HG02973 (cell line): ENCODE measurements at regions not wholly inside any gene's neighbourhood (a gene's known extent, or its start where the extent isn't known, plus 50 kb on each side); places are given as distances from the start of the nearest gene placed in this dataset.

ENCODE experiments used
- ATAC-seq: cut with Tn5 transposase; IDR thresholded peaks from one replicate; pipeline ENCODE4 v1.9.1; 2021; ENCODE audit warnings: moderate library complexity; ENCODE audit not compliant: unreplicated experiment

DNA sequence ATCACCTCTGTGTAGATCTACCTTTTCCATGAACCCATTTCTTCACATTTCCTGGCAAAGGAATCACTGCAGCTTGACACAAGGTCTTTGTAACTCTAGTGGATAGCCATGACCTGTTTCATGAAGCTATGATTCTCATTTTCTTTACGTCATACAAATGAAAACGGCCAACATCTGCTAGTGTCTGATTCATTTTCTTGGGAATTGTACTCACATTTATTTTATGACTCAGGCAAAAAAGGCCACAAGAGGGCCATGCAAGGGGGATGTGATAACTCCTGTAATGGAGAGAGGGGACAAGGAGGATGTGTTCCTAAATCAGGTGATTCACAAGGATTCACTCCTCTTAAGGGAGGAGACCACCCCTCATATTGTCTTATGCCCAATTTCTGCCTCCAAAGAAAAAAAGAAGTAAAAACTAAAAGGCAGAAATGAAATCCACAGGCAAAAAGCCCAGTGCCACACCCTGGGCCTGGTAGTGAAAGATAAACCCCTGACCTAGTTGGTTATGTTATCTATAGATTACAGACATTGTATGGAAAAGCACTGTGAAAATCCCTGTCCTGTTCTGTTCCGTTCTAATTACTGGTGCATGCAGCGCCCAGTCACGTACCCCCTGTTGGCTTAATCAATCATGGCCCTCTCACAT lies 249.9 kb downstream of the IPMK start:
- no peak for ATAC-seq

DNA sequence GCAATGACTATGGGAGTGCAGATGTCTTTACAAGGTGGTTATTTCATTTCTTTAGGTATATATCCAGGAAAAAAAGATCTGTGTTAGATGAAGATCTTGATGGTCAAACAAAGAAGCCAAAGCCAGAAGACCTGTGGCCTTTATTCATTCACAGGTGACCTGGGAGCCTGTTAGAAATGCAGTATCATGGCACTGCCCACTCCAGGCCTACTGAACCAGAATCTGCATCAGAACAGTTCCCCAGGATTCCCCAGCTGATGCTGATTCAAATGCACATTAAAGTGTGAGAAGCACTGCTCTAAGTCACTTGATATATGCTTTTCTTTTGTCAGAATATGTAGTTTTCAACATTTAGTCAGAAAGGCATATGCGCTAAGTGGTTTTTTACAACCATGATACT lies 251.1 kb downstream of the IPMK start:
- ATAC-seq, result no peak

DNA sequence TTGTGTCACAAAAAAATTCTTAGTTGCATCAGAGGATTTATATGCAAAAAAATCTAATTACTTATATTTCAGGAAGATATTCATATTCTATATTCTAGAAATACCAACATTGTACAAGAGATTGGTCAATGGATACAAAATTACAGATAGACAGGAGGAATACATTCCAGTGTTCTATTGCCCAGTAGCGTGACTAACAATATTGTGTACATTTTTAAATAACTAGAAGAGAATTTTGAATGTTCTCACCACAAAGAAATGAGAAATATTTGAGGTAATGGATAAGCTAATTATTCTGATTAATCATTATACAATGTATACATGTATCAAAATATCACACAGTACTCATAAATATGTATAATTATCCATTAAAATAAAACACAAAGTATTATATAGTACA lies 253.3 kb downstream of the IPMK start:
- no peak for ATAC-seq

DNA sequence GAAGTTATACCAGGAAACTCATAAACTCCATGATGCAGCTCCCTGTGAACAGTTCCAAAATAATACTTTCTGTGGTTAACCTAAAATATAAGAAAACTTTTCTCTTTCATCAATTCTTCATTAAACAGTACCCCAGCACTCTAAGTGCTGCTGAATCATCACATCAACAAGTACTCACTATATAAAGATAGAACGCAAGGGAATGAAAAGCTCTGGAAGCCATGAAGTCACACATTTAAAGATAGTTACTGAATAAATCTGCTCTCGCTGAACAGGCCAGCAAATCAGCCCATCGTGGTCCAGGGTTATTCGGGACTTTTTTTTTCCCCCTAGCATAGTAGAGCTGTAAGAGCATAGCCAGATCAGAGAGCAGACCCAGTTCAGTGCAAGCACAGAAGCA lies 254.3 kb downstream of the IPMK start:
- no peak for ATAC-seq

DNA sequence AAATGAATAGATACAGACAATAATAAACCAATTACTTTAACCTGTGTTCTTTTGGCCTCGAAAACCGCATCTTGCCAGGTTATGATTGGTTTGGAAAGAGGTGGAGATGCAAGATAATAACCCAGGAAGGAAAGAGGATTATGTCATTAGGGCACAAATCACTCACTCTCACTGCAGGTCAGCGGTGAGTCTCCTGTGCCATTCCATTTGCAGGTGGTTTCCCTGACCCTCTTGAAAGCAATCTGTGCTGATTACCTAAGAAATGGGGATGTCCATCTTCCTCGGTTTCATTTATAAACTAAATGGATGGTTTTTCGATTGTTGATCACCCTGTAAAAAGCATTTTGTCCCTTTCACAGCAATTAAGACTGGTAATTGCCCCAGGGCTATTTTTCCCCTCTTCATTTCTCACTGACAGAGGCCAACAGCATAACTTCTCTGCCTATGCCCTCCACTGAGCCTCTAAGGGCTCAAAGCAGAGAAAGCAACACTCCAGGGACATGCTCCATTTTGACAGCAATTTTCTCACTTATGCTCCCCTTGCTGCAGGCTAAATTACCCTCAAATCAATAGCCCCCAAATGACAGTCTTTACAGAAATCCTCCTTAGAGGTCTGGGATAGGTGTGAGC lies 257.5 kb downstream of the IPMK start:
- ATAC-seq, result no peak

DNA sequence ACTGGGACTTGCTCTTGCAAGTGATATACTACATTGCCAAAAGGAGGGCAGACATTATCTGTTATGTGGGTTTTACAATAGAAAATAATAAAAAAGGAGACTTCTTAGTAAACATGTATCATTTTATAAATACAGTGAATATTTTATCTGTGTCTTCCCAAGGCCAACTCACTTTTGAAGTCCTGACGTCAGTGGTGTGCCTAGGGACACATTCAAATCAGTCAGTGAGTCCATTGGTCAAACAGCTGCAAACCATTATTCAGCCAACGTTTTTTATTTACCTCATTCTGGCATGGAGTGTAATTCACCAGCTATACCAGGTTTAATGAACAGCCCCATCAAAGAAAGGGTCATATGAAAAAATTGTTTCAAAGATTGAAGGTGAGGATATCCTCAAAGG lies 263.7 kb downstream of the IPMK start:
- no peak for ATAC-seq

DNA sequence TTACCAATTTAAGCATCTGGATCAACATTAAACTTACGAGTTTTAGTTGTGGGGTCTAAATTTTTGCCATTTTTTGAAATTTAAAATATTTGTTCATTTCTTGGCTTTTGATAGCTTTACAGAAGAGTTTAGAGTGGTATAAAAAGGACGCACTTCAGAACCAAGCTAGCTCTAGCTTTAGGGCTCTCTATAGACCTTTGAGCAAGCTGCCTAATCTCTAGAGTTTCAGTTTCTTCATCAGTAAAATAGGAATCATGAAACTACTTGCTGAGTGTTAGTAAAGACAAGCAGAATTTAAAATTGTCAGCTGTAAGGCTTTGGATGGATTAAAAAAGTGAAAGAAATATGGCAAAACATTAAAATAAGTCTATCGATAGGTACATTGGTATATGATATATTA lies 266.5 kb downstream of the IPMK start:
- ATAC-seq, result no peak

DNA sequence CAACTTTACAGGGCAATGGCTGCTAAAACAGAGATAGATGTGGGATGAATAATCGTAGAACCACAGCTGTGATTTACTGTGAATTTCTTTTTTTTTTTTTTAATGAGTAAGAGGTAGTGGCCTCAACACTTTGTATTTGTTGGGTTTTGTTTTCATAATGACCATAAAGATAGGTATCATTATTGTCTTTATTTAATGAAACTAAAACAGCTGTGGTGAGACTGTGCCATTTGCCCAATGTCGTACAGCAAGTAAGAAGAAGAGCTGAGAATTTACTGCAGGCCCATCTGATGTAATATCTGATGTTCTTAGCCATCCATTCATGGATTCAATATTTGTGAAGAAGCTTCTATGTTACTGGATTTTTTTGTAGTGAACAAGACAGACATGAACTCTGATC lies 271.2 kb downstream of the IPMK start:
- no peak for ATAC-seq

DNA sequence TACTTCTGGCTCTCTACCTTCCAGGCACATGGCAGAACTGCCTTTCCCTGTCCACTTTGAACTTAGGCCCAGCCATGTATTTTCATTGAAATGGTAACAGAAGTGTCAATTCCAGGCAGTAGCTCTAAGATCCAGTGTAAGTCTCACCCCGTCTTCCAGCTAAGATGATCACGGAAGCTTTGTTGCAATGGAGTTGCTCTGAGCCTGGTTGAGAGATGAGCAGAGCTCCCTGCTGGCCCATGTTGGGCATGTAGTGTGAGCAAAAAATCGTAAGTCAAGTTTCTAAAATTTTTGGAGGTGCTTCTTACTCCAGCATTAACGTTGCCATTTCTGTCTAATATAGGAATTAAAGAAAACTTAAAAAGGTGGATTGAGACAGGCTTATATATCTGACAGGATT lies 274.4 kb downstream of the IPMK start:
- ATAC-seq, result no peak

DNA sequence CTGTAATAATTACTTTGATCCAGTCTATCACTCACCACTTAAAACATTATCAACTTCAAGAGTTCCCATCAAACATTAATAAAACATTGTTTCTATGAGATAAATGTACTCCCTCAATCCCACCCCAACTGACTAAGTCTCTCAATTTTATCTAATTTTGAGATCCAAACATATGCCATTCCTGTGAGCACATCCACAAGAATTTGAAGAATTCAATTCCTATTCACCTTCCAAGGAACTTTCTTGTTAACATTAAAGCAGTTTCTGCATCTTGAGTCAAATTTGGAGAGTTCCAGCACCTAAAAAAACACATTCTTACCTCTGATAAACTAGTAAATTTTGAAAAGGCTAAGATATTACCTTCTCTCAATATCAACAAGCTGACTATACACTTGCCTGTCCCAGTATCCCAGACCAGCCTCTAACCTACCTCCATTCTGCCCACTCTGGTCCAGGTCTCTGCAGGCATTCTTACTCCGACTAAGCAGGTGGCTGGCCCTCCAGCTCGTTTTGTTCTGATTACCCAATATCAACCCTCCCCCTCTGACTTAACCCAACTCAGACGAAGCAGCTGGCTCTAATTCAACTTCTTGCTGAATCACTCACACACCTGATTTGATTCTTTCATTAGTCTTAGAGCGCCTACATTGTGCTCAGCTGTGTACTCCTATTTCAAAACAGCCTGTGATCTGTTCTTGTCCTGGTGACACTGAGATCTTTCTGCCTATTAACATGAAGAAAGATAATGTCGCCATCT lies 275.2 kb downstream of the IPMK start:
- no peak for ATAC-seq

DNA sequence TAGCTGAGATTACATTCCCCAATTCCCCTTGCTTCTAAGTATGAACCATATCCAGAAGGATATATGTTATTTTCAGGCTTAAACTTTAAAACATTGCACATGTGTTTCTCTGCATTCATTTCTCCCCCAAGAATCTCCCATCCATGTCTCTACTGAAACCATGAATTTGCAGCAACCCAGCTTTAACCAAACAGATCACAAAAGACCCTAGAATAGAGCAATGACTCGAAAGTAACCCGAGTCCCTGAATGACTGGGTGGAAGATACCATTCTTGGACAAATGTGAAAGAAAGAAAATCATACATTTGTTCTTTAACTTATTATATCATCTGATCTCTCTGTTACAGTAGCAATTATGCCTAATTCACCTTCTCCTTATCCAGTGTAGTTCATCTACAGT lies 278.7 kb downstream of the IPMK start:
- no peak for ATAC-seq

DNA sequence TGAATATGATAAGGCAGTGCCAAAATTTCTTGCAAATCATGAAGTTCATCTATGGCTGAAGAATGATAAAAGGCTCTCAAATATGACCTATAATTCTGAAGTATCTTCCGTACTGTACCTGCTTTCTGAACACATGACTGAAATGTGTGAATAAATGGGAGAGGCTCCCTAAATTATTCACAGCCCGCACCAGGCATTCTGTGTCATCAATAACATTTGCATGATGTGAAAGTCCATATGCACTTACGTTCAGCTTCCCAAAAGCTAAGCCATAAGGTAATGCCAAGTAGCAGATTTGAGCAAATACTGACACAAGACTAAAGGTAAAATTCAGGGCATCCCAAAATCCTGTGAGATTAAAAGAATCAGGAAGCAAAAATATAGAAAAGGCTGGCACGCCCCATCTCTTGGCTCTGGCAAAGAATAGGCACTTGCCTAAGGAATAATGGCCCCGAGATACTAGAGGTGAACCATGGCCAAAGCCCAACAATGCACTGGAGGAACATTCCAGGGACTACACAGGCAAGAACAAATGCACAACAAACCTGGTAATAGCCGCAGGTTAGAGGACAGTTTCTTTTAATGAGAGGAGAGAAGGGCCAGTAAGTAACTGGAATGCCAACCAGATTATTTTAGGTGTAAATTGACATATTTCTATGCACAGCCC lies 280.5 kb downstream of the IPMK start:
- ATAC-seq, result no peak

DNA sequence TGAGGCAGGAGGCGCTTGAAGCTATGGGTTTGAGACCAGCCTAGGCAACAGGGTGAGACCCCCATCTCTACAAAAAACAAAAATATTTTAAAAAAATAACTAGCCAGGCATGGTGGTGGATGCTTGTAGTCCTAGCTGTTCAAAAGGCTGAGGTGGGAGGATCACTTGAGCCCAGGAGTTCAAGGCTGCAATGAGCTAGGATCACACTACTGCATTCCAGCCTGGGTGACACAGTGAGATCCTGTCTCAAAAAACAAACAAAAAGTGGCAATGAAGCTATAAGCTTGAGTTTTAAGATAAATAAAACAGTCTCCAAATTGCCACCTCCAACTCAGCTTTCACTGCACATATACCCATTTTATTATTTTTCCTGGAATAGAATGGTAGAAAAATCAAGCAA lies 281.3 kb downstream of the IPMK start:
- no peak for ATAC-seq

DNA sequence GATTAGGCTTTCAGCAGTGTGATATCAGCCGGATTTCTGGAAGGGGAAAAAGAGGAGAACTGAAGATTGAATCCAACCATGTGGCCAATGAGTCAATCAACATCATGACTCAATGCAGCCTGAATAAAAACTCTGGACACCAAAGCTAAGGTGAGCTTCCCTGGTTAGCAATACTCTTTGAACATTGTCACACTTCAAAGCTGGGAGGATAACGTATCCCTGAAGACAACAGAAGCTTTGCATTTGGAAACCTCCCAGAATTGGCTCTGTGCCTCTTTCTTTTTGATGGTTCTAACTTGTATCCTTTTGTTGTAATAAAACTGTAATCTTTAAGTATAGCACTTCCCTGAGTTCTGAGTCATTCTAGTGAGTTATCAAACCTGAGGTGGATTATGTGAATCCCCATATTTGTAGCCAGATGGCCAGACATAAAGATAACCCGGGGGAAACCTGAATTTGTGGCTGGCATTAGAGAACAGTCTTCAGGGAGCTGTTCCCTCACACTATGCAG lies 284.4 kb downstream of the IPMK start:
- no peak for ATAC-seq

DNA sequence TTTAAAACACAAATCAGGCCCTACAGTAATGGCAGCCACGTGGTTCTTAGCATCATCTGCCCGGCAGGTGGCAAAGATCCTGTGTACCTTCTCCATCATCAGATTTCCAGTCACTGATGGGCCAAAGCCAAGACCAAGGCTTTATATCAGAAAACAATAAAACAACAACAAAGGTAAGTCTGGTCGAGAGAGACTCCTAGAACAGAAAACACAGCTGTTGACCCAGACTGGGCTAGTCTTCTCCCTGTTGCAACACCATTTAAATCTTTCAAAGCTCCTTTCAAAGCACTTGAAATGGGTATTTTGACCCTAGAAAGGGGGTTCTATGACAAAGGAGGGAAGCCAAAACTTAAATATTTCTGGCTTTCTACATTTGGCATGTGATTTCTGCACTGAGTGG lies 285.6 kb downstream of the IPMK start:
- ATAC-seq, result no peak

DNA sequence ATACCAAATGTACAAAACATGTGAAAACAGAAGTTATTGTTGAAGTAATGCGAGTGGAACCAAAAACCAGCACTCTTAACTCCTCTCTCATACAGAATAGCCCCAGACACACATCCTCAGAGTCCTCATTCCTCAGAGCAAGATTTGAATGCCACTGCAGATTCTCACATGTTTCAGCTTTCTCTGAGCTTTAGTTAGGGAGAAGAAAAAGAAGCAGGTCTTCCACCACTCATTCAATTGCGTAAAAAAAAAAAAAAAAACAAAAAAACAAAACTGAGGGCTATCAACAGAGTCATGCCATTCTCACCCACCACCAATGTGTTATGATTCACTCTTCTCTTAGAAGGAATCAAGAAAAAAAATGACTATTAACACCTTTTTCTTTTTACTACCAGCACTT lies 287.7 kb downstream of the IPMK start:
- no peak for ATAC-seq

DNA sequence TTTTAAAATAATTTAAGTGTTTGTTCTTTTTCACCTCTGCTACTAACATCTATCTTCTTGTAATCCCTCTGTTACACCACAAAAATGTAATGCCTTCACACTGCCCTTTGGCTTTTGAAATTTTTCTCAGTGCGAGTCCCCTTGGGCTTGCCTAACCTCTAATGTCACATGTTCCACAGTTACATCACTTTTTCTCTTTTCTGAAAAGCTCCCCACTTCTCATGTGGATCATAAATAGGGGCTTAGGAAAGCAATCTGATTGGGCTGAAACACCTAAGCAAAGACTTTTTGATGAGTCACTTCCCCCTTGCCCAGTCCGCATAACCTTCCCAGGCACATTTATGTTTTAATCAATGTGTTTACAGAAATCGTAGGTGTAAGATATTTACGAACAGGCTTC lies 288.2 kb downstream of the IPMK start:
- no peak for ATAC-seq

DNA sequence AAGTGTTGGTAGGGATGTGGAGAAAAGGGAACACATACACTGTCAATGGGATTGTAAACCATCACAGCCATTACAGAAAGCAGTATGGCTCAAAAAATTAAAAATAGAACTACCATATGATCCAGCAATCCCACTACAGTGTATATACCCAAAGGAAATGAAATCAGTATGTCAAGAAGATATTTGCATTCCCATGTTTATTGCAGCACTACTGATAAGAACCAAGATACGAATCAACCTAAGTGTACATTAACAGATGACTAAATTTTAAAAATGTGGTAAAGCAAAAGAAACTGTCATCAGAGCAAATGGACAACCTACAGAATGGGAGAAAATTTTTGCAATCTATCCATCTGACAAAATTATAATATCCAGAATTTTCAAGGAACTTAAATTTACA lies 290.4 kb downstream of the IPMK start:
- ATAC-seq, result no peak

DNA sequence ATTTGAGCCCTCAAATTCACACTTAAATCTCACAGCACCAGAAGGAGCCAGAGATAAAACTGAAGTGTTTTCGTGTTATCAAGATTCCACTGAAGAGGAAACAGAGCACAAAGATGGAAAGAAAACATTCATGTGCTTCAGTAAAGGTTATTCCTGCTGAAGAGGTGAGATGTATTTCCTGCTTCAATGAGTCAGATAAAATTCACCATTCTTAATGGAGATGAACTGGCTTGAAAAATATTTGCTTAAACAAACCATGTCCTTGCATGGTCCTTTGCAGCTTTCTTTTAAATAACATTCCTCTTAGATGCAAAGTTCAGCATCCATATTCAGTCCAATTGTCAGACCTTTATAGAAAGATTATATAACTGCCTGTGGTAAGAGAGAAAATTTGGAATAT lies 294.2 kb downstream of the IPMK start:
- no peak for ATAC-seq

DNA sequence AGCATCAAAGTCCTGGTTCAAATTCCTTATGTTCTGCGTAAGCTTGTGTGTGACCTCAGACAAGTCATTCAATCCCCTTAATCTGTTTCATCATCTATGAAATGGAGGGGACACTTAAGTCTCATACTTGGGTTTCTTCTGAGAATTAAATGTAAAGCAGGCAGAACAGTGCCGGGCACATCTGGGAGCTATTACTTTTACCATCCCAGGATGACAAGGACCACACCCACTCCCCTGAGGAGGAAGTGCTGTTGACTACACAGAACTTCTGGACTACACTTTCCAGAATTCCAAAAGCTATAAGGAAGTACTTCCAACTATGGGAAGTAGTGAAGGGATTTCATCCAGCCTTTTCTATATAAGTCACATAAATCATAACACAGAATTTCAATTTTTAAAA lies 294.9 kb downstream of the IPMK start:
- ATAC-seq, result no peak

DNA sequence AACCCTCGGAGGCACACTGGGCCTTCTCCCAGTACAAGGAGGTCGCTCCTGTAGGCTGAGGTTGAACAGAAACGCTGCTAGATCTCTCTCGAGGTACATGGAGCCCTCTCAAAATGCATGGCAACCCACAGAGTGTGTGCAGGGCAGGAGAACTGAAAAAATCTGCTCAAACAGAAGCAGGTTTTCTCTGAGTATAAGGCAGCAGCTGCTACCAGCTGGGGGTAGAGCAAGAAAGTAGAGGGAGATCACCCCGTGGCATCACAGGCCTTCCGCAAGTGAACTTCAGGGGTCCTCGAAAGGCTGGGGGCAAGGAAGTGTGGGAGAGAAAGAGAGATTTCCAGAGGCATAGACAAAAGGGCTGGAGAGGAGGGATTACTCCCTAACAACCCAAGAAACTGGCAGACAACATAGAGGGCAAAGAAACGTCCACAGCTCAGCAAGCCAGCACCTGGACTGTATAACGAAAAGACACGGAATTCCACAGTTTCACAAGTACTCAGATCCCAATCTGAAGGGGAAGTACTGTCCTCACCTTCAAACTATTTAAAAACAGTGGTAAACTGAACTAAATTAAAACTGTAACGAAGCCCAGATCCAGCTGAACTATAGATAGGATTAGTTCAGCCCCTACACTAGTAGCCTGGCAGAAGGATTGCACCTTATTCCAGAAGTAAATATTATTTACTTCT lies 299.2 kb downstream of the IPMK start:
- ATAC-seq, result no peak
